ENCODE measurements at regions not wholly inside any gene's neighbourhood (a gene's known extent, or its start where the extent isn't known, plus 50 kb on each side); places are given as distances from the start of the nearest gene placed in this dataset.
"Not testable (repeated sequence)": the region's sequence is repeated elsewhere in the genome, so short reads cannot be mapped to it uniquely, and the experiment has no call there.

- not testable (repeated sequence) for H3K36me3 ChIP-seq; DNase-seq (ENCODE audit: low spot score in 2 of 2); H3K4me1 ChIP-seq; H3K9me3 ChIP-seq; H3K27ac ChIP-seq; H3K27me3 ChIP-seq; H3K4me3 ChIP-seq
- 79 to 80% methylated on average over 3 of the region's 3 CpGs for WGBS, 2 donors
These were observed 115.2 kb downstream of the PCDH10 start for GRCh38 chr4:133264251-133264650.

DNA sequence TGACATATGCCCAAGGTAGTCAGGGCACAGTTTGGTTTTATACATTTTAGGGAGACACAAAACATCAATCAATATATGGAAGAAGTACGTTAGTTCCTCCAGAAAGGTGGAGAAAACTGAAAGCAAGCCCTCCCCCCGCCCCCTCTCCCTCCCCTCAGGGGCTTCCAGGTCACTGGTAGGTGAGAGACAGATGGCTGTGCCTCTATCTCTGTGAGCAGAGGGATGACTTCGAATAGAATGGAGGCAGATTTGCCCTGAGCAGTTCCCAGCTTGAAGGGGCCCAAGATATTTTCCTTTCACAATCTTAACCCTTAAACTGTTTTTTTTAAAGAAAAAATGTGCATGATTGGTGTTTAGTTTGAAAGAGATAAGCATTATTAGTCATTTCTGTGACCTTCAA, 114.0 kb downstream of the PCDH10 start:
- Histone ChIP-seq H3K9me3 (no peaks in the 10 kb centered on the region), H3K27ac (no peak overlapping the region), H3K4me1 (no peaks in the 10 kb centered on the region), H3K27me3 (no peaks in the 10 kb centered on the region), H3K4me3 (no peak overlapping the region), H3K36me3 (no peaks in the 10 kb centered on the region)
- 48 to 55% methylated on average over 3 of the region's 3 CpGs for WGBS, 2 donors
- TF ChIP-seq EP300 (IDR thresholded peaks at IDR 0.05) (no peak), POLR2A (IDR thresholded peaks at IDR 0.05) (no peak)
- TF ChIP-seq, protein P1, sequence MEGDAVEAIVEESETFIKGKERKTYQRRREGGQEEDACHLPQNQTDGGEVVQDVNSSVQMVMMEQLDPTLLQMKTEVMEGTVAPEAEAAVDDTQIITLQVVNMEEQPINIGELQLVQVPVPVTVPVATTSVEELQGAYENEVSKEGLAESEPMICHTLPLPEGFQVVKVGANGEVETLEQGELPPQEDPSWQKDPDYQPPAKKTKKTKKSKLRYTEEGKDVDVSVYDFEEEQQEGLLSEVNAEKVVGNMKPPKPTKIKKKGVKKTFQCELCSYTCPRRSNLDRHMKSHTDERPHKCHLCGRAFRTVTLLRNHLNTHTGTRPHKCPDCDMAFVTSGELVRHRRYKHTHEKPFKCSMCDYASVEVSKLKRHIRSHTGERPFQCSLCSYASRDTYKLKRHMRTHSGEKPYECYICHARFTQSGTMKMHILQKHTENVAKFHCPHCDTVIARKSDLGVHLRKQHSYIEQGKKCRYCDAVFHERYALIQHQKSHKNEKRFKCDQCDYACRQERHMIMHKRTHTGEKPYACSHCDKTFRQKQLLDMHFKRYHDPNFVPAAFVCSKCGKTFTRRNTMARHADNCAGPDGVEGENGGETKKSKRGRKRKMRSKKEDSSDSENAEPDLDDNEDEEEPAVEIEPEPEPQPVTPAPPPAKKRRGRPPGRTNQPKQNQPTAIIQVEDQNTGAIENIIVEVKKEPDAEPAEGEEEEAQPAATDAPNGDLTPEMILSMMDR (IDR thresholded peaks at IDR 0.05), result no peak
- DNase-seq (ENCODE audit: low spot score in 2 of 2), result no peak

DNA sequence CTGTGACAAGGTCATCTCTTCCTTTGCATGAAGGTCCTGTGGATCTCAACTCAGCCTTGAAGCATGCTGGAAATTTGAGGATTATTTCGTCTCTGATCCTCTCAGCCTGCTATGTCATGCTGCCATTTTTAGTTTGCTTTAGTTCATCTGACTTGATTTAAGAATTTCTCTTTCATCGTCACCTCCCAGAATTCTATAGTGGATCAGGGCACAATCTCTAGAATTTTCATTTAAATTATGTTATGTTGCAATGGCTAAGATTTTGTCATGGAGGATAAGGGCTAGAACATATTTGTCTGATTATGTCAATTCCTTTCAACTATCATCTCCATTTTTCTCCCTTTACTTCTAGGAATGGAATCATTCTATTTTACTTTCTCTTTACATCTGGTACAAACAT, 98.8 kb downstream of the PCDH10 start:
- no peaks in the 10 kb centered on the region for H3K27me3 ChIP-seq
- no peak for DNase-seq (ENCODE audit: low spot score in 2 of 2)
- no peaks in the 10 kb centered on the region for H3K9me3 ChIP-seq
- no peaks in the 10 kb centered on the region for H3K36me3 ChIP-seq
- H3K4me3 ChIP-seq, result no peak overlapping the region
- no peak overlapping the region for H3K27ac ChIP-seq
- H3K4me1 ChIP-seq, result no peaks in the 10 kb centered on the region
- TF ChIP-seq EP300 (IDR thresholded peaks at IDR 0.05) (no peak), POLR2A (IDR thresholded peaks at IDR 0.05) (no peak)
- TF ChIP-seq, protein P1 (IDR thresholded peaks at IDR 0.05), result no peak
- WGBS, 2 donors, result 91 to 97% methylated on average over 2 of the region's 2 CpGs

DNA sequence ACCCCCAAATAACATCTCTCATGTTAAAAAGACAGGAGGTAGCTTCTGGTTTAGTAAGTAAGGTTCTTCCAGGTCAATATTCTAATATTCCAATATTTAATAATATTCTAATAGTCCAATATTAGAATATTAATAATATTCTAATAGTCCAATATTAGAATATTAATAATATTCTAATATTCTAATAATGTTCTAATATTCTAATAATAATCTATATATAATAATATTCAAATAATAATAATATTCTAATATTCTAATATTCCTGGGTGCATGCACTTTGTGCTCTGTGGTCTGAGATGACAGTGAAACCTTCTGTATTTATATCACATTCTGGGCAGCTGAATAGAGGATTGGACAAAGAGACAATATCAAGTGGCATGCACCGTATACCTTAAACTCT, 96.1 kb downstream of the PCDH10 start:
- no peak overlapping the region for H3K4me3 ChIP-seq
- H3K27me3 ChIP-seq, result no peaks in the 10 kb centered on the region
- no peak for TF ChIP-seq EP300 (IDR thresholded peaks at IDR 0.05)
- no peak for TF ChIP-seq POLR2A (IDR thresholded peaks at IDR 0.05)
- TF ChIP-seq, protein P1 (IDR thresholded peaks at IDR 0.05), result no peak
- no peak overlapping the region for H3K27ac ChIP-seq
- H3K36me3 ChIP-seq, result no peaks in the 10 kb centered on the region
- 85 to 97% methylated on average over 1 of the region's 1 CpG for WGBS, 2 donors
- no peaks in the 10 kb centered on the region for H3K9me3 ChIP-seq
- H3K4me1 ChIP-seq, result no peaks in the 10 kb centered on the region
- no peak for DNase-seq (ENCODE audit: low spot score in 2 of 2)

Data from tibial nerve (tissue), 4 donors.